Suprapubic skin (tissue), 3 donors: ENCODE measurements at regions not wholly inside any gene's neighbourhood (a gene's known extent, or its start where the extent isn't known, plus 50 kb on each side); places are given as distances from the start of the nearest gene placed in this dataset.

Experiments used
- EP300 ChIP-seq: sonication (generic); formaldehyde crosslinking; IDR thresholded peaks from one replicate; pipeline ENCODE4 v1.6.1; 2017; ENCODE audit warnings: antibody characterized with exemption
- POLR2A ChIP-seq, 2 donors: fragments of 450-650 bp; IDR thresholded peaks; one replicate each; pipeline ENCODE4 v1.6.1; 2017; ENCODE audit warnings: antibody characterized with exemption in 2 of 2, mild to moderate bottlenecking in 2 of 2, moderate library complexity in 2 of 2
- TF ChIP-seq, protein P1 (sequence below), 2 donors: fragments of 200-600 bp in 1 of 2; fragments of 450-650 bp in 1 of 2; sonication (generic) in 1 of 2; IDR thresholded peaks; one replicate each; pipeline ENCODE4 v1.5.1; 2016 to 2019; ENCODE audit warnings: antibody characterized with exemption in 2 of 2, mild to moderate bottlenecking in 1 of 2, moderate library complexity in 1 of 2

DNA sequence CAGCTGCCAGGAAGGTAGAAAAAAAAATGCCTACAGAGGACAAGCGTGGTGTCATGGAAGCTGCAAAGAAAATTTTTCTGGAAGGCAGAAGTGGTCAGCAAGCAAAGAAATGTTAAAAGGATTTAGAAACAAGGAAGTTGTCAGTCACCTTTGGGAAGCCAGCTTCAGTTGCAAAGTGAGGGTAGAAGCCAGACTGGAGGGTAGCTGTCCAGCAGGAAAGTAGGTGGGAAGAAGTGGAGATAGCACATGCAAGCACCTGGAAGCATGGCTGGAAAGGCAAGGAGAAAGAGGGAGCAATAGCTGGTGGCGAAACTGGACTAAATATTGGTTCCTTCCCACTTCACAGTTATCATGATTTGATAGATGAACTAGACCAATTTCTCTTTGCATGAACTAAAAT is 54.3 kb downstream of the ADRB2 start:
- TF ChIP-seq, protein P1, sequence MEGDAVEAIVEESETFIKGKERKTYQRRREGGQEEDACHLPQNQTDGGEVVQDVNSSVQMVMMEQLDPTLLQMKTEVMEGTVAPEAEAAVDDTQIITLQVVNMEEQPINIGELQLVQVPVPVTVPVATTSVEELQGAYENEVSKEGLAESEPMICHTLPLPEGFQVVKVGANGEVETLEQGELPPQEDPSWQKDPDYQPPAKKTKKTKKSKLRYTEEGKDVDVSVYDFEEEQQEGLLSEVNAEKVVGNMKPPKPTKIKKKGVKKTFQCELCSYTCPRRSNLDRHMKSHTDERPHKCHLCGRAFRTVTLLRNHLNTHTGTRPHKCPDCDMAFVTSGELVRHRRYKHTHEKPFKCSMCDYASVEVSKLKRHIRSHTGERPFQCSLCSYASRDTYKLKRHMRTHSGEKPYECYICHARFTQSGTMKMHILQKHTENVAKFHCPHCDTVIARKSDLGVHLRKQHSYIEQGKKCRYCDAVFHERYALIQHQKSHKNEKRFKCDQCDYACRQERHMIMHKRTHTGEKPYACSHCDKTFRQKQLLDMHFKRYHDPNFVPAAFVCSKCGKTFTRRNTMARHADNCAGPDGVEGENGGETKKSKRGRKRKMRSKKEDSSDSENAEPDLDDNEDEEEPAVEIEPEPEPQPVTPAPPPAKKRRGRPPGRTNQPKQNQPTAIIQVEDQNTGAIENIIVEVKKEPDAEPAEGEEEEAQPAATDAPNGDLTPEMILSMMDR (IDR thresholded peaks at IDR 0.05): no peak
- TF ChIP-seq POLR2A (IDR thresholded peaks at IDR 0.05): no peak
- TF ChIP-seq EP300: no peak
